Stimulated activated CD4-positive, alpha-beta T cell treated with anti-CD3 and anti-CD28 coated beads, Interleukin-4, amount 100 ng/mL, for 48 hours (primary cell): ENCODE measurements at regions not wholly inside any gene's neighbourhood (a gene's known extent, or its start where the extent isn't known, plus 50 kb on each side); places are given as distances from the start of the nearest gene placed in this dataset.

Experiments
- DNase-seq, 2 donors: peaks; one replicate each; pipeline ENCODE4 v3.0.0-alpha.2; 2020; ENCODE audit warnings: low read depth in 2 of 2

DNA sequence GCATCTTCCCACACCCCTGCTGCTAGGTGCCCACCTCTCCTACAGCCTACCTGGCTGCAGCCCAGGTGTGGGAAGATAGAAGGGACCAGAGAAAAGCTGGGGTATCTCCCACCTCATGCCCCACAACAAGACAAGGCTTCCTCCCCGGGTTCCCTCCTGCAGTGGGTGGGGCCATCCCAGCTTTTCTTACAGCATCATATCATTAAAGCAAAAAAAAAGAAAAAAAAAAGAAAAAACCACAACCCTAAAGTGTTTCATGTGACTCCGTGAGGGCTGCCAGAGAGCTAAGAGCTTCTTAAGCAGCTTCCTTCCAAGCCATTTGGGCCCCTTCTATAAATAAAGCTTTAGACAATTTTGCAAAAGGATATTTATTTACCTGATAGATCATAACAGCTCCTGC lies 455.4 kb upstream of the TSHZ3 start:
- no peak for DNase-seq

DNA sequence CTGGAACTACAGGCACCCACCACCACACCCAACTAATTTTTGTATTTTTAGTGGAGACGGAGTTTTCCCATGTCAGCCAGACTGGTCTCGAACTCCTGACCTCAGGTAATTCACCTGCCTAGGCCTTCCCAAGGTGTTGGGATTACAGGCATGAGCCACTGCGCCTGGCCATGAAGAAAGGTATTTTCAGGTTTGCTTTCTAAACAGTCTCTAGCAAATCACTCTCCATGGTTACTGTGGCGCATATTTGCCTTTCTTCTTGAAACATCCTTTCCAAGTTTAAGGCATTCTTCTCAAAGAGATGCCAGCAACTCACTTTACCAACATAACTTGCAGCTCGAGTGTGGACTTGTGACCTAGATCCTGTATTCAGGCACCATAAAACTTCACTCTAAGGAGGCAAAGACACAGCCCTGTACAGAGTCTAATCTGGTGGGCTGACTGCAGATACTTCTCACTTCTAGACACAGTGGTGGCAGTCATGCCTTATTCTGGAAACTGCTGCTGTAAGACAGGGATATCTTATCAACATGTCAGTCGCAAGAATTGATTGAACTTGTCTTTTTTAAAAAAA lies 461.4 kb upstream of the TSHZ3 start:
- DNase-seq: no peak

DNA sequence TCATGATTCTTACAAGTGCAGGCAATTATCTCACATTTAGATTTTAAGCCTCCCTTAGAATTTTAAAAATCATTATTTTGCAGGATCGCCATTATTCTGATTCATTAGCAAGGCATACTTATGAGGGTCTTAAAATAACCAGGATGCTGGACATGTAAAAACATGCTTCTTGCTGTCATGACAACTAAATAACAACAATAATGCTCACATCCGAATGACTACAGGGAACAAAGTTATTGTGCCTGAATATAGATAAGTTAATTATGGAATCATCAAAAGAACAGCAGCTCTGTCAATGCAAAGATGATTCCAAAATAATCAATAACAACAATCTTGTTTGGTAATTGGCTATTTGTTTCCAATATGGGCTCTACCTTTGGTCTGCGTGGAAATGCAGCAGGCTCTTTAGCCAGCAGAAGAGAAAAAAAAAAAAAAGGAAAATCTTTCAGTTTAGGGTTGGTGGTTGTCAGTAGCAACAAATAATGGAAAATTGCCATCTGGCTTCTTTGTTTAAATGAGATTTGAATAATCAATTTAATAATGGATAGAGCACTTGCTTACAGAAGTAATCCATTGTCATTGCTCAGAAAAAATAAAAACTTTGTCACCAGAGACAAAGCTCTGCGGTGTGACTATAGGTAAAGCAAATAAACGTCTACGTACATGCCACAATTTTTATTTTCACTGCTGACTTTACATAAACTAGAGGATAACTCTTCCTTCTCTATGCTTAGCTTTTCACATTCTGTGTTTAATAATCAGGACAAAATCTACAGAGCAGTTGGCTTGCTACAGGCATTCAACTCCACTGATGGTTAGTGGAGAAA lies 468.9 kb upstream of the TSHZ3 start:
- no peak for DNase-seq

DNA sequence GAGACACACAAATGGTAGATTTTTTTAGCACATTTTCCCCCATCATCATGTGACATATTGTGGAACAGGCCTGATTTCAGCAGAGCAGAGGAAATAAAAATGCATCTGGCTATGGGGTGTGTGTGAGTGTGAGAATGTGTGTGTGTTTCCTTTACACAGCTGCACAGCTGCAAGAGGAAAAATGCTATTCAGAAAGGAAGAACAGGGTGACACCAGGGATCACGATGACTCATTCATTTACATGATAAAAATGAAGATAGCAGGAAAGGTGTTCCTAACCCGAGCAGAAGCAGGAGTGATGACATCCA lies 469.5 kb upstream of the TSHZ3 start:
- no peak for DNase-seq

DNA sequence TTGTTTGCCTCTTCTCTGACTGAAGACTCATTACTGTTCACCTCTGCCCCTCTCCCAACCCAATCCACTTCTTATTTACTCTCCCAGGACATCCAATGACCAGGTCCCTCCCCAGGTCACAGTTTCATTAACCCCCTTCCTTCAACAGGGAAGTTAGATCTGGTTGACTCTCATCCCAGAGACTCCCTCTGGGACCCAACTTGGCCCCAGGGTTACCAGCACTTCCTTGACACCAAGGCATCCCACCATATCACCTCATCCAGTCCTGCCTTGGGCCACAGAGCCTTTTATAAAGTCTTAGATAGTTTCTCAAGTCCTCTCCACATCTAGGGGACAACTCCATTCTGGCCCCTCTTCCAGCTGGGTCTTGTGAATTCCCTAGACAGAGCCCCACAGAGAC lies 470.6 kb upstream of the TSHZ3 start:
- no peak for DNase-seq

DNA sequence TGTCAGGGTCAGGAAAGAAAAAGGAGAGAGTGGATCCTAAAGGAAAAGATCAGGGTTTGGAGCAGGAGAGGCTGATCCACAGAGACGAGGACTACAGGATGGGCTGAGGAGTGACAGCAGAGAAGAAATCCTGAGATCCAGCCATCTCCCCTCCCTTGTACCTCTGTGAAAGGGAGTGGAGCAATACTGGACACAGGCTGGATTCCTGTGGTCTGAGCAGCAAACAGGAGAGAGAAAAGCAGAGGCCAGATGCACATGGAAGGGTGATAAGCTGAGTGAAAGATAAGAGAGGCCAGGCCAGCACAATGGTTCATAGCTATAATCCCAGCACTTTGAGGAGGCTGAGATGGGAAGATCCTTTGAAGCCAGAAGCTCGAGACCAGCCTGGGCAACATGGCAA lies 472.1 kb upstream of the TSHZ3 start:
- no peak for DNase-seq

DNA sequence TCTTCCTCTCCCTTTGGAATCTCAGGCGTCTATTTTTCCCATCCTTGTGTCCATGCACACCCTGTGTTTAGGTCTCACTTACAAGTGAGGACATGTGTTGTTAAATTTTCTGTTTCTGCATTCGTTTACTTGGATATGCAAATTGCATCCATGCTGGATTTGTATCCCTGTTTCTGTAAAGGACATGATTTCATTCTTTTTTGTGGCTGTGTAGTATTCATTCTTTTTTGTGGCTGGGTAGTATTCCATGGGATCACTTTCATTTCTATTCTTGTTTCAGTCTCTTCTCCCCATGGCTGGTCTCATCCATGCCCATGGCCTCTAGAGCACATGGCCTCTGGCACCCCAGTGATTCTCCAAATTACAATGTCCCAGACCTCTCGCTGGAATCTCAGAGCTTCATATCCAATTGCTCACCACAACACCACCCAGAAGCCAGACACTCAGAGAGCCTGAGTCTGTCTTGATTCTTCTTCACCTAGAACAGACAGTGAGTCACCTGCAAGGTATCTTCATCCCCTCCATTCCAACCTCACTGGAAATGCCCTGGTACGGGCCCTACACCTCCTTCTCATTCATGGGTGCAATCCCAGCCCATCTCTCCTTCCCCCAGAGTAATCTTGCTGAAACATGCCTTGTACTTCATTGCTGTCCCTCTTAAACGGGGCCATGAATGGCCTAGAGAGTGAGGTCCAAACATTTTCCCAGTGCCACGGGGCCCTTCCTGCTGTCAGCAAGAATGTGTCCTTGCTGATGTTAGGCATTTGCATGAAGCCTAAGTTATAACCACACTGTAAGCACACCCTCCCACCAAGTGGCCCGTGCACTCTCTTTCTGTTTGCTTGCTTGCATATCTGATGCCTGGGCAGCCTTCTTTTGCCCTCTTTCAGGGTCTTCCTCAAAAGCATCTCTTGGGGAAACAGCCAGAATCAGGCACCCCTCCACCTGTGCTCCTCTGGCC lies 476.2 kb upstream of the TSHZ3 start:
- no peak for DNase-seq

DNA sequence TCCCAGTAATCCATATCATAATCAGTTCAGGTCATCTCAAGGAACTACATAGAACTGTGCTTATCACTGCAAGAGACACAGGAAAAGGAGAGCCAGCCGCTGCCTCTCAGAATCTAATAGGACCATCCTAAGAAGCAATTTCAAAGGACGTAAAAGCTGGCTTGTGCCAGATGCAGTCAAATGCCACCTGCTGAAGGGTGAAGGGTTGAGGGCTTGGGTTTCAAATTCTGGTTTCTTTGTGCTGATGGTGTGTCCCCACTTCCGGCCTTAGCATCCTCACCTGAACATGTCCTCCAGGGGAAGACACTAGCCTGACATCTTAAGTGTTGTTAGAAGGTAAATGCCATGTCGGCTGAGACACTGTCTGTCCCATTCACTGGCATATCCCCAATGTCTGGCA lies 477.1 kb upstream of the TSHZ3 start:
- DNase-seq: no peak

DNA sequence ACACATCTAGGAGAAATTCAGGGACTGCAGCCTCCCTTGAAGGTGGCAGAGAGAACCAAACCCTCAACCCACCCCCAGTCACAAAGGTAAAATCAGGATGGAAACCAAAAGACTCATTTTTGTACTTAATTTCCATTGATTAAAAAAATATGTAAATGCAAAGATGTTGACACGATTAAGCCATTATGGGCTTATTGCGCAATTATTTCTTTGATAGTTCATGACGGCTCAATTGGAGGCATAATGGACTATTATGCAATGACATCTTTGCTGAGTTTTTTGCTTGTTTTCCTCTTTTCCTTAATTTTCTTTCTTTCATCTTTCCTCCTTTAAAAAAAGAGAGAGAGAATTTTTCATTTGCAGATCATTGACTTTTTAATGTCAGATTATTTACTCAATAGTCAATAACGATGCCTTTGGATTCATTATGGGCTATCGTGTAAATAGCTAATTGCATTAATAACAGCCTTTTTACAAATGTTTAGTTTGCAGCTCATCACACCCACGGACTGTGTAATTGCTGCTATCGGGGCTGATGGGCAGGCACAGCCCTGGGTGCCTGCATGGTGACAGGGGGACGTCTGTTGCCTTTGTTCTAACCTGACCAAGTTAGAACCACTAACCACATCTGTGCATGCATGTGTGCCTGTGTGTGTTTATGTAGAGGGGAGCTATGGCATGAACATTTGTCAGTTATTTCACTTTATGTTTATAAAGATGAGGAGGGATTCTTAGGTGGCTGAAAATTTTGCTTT lies 482.4 kb upstream of the TSHZ3 start:
- no peak for DNase-seq

DNA sequence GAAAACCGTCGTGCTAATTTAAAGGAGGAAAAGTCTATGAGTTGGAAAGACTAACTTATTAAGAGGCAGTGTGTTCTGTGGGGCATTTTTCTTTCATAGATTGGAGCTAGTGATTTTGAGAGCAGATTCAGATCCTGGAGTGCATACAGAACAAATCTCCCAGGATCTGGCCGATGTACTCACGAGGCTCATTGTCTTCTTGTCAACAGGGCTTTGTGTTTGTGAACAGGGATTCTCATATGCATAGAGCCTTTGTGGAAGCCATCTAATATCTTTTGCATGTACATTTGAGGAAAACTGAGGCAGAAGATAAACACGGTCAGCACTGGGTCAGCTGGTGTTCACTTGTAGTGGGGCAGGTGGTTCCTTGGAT lies 482.9 kb upstream of the TSHZ3 start:
- no peak for DNase-seq

DNA sequence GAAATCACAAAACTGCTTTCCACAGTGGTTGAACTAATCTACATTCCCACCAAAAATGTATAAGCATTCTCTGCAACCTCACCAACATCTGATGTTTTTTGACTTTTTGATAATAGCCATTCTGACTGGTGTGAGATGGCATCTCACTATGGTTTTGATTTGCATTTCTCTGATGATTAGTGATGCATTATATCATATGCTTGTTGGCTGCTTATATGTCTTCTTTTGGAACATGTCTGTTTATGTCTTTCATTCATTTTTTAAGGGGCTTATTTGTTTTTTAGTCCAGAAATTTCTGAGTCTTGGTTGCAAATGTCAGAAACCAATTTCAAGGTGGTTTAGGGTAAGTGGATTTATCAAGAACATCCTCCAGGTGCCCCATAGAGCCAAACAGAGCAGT lies 484.8 kb upstream of the TSHZ3 start:
- no peak for DNase-seq

DNA sequence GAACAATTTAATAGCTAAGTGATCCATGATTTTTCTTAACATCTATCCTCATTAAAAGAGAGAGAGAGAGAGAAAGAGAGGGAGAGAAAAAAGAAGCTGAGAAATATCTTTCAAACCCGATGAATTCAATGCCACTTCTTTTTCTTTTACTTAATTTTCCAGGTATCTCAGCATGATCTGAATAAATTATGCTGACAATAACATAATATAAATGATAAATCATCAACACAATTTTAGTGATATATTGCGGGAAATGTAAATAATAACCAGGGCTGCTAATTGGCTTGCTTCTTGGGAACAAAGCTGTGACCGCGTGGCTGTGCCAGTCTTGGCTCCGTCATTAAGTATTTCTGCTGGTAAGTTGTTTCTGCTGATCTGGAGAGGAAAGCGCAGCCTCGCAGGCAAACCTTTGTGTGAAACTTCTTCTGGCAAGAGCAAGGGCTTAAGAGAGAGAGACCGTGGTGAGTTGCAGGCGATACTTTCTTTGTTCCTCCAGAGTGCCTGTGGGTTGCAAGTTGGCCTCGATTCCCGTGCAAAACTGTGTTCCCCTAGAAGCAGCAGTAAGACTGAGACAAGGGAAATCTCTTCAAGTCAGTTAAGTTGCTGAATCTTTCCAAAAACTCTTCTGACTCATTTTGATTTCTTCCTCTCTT lies 489.1 kb upstream of the TSHZ3 start:
- DNase-seq: no peak

DNA sequence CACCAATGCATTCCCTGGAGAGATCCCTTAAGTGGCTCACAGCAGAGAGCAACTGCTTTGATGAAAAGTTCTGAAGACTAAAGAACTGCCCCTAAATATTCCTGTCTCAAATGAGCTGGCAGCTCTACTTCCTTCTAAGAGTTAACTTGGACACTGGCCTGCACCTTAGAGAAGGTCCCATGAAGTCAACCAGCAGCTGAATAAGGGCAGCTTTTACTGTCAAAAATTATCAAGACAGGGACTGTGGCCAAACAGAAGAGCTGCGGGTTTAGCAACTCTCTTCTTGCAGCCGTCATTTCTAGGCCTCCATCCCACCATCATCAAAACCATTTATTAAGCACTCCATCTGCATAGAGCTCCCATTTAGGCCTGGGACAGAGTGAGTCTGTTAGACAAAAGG lies 491.1 kb upstream of the TSHZ3 start:
- no peak for DNase-seq

DNA sequence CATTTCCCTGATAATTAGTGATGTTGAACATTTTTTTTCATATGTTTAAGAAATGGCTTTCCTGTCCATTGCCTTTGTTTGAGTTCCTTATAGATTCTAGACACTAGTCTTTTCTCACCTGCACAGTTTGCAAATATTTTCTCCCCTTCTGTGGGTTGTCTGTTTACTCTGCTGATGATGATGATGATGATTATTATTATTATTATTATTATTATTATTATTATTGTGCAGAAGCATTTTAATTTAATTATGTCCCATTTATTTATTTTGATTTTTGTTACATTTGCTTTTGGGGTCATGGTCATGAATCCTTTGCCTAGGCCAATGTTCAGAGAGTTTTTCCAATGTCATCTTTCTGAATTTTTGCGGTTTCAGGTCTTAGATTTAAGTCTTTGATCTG lies 492.5 kb upstream of the TSHZ3 start:
- DNase-seq: no peak

DNA sequence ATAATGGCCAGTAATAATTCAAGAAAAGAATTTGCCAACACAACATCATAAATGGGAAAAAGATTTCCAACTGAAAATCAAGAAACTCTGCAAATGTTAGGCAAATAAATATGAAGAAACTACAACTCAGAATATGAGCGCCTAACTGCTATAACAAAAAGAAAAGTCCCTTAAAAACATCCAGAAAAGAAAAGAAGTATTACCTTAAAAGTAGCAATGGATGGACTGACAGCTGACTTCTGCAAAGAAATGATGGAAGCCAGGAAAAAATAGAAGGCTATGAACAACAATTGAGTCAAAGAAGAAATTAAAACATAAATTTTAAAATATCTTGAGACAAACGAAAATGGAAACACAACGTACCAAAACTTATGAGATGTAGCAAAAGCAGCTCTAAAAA lies 482.3 kb upstream of the ZNF507 start:
- DNase-seq: no peak

DNA sequence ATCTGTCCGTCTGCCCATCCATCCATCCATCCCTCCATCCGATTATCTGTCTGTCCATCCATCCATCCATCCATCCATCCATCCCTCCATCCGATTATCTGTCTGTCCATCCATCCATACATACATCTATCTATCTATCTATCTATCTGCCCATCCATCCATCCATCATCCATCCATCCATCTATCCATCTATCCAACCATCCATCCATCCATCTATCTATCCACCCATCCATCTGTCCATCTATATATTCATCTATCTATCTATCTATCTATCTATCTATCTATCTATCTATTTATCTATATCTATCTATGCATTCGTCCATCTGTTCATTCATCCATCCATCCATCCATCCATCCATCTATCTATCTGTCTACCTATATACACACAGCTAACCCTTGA lies 471.1 kb upstream of the ZNF507 start:
- DNase-seq: no peak

DNA sequence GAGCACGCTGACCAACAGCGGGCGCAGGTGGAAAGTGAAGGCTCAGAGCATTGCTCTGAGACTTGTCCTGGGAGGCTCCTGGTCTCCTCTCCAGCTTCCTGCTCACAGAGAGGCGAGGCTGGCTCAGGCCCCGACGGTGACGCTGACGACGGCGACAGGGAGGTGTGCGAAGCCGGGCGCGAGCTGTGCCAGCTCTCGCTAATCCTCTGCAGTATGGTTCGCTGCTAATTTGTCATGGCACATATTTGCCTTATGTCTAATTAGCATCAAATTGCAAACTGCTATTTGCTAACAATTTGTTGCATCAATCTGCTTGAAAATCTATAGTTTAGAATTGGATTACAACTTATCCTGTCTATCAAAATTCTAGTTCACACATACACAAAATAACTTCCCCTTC lies 469.8 kb upstream of the ZNF507 start:
- DNase-seq: no peak

DNA sequence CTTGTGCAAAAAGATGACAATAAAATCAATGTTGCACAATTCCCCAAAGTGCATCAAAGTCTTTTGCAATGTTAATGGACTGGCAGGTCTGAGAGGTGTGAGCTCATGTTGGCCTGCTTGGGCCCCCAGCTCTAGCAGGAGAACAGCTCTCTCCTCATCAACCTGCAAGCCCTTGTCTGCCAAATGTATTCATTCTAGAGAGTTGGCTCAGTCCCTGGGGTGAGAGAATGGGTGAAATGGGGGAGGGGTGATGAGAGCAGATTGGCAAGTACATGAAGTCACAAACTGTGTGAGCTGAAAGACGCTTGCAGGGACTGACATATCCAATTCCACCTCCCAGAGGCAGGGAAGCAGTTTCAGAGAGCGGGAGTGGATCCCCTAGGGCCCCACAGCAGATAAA lies 465.1 kb upstream of the ZNF507 start:
- no peak for DNase-seq

DNA sequence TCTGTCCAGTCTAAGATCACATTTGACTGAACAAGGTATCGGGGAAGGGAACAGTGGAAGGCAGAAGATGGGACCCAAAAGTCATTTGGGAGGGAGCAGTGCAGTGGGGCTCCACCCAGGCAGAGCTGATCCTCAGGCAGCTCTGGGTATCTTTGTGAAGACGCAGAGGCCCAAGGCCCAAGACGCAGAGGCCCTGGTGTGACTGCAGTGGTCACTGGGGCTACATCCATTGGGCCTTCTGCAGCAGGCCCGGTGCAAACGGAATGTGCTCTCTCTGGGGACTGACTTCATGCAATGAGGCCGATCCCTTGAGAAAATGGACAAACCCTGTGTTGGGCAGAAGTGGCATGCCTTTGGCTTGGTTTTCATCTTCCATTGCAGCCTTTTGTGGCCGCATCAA lies 463.4 kb upstream of the ZNF507 start:
- DNase-seq: no peak

DNA sequence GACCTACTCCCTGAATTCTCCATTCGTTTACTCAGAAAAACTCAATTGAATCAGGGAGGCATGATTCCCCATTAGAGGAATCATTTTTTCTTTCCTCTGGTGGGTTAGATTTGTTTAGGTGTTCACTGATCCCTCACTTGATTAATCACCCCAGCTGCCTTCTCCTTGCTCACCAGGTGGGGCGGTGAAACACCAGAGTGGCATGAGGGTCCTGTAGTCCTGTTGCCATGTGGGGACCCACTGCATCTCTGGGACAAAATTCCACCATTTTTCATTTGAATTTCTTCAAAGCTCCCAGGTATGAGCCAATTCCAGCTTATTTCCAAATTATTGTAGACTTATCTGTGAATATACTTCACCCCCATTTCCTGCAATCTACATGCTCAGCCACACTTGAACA lies 462.7 kb upstream of the ZNF507 start:
- no peak for DNase-seq

DNA sequence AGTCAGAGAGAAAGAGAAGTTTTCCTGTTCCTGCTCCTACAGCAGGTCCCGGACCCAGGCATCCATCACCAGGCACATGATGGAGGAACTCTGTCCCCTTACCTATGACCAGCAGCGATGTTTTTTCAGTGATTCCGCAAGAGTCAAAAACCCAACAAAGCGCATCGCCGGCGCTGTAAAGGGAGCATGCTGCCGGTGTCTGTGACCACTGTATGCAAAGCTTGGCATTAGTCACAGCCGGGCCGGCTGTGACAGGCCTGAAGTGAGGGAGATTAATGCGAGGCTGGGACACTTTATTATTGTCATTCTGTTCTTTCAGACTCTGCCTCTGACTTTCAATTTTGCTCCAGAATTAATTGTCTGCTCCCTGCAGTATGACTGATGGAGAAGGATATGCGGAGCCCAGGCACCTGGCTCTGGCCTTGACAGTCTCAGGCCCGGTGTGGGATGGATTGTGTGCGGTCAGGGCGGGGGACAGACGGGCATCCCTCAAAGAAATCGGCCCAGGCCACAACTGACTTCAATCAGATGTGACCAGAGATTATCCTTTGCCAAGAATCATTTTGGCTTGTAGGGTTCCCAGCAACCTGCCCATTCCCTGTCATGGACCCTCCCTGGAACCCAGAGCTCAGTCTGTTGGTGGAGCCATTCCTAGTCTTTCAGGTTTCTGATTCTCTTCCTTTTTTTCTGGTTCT lies 462.0 kb upstream of the ZNF507 start:
- no peak for DNase-seq
